ENCODE measurements at regions not wholly inside any gene's neighbourhood (a gene's known extent, or its start where the extent isn't known, plus 50 kb on each side); places are given as distances from the start of the nearest gene placed in this dataset.
"Not testable (repeated sequence)": the region's sequence is repeated elsewhere in the genome, so short reads cannot be mapped to it uniquely, and the experiment has no call there.

DNA sequence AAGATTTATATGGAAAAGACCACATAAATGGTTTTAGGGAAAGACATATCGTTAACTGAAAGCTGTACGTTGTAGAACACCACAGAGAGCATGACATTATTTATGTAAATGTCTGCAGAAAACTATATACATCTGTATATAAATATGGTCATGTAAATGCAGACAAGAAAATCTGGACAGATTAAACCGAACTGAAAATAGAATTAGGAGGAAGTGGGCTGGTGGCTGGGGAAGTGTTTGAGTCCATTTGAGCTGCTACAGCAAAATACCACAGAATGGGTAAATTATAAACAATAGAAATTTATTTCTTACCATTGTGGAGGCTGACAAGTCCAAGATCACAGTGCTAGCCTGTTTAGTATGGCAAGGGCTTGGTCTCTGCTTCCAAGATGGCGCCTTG is 56.3 kb upstream of the USP6NL start:
- no peak for DNase-seq (ENCODE audit: low read depth)

DNA sequence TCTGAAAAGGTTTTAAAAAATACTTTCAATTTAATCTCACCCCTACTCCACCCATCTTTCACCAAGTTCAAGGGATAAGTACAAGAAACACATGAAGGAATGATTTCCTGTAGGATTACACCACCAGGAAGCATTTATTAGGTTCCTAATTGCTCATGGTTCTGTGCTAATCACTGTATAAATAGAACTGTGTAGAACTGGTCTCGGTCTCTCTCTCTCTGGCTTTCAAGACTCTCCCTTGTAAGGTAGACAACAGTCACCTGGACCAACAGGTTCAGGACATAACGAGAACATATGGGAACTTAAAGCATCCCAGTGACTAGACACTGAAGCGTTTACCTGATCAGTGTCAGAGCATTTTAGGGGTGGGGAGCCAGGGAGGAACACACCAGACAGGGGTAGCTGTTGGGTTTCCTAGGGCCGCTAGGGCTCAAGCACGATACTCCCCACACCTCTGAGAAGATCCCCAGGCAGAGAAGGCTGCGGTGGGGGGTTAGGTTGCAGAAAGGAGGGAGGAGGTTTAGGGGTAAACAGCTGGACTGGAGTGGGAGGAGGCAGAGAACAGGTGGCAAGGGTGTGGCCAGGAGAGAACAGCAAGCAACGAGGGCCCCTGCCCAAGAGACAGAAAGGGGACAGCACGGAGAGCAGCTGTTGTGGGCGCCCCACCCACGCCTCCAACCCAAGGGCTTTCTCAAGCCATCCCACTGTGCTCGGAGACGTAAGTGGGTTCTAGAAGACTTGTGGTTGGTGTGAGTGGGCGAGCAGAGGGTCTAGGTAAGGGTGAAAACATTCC is 52.5 kb upstream of the USP6NL start:
- DNase-seq (ENCODE audit: low read depth): no peak

DNA sequence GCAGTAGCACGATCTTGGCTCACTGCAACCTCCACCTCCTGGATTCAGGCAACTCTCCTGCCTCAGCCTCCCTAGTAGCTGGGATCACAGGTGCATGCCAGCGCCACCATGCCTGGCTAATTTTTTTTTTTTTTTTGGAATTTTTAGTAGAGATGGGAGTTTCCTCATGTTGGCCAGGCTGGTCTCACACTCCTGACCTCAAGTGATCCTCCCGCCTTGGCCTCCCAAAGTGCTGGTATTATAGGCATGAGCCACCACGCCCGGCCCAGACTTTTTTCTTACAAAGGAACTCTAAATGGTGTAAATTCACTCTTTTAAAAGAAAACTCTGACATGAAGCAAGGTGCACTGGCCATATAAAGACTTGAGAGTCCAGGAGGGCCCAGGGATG is 51.7 kb upstream of the USP6NL start:
- not testable (repeated sequence) for DNase-seq (ENCODE audit: low read depth)

DNA sequence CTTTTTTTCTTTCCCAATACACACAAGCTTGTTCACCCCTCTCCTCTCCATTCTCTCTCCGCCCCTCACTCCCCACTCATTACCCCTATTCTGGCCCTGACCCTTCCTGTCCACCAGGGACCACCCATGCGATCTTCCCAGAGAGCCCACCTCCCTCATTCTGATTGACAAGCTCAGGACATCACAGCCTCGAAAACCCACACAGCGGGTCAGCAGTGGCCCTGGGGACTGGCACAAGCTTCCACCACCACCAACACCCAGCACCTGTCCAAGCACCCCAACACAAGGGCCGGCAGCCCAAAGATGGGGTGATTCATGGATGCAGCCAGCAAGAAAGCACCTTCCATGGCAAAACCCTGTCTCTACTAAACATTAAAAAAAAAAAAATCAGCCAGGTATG is 50.0 kb upstream of the USP6NL start:
- DNase-seq (ENCODE audit: low read depth): no peak
